Pancreas (tissue), 10 donors: ENCODE measurements at regions not wholly inside any gene's neighbourhood (a gene's known extent, or its start where the extent isn't known, plus 50 kb on each side); places are given as distances from the start of the nearest gene placed in this dataset.

Experiments
- ATAC-seq, 4 donors: fragments of 200-7000 bp; cut with Tn5 transposase; one replicate each; pipeline versions ENCODE4 v1.8.0 to v1.9.1; 2020; ENCODE audit warnings: mild to moderate bottlenecking in 4 of 4, moderate library complexity in 4 of 4
- DNase-seq, 6 donors: peaks; one replicate each; pipeline ENCODE4 v3.0.0-alpha.2; 2020
- FAIRE-seq: peaks from 2 replicates; lab custom pipeline; 2012; peaks lifted over from hg19 to GRCh38; lab: Jason Lieb, UNC
- H3K27ac ChIP-seq, 4 donors: fragments of 200-600 bp; sonication (generic); 1 replicate in 3 of 4; 2 replicates in 1 of 4; pipeline versions ENCODE4 v1.5.0 to v1.8.0; 2020
- H3K27me3 ChIP-seq, 4 donors: fragments of 200-600 bp; one replicate each; pipeline ENCODE4 v1.8.0; 2021
- H3K36me3 ChIP-seq, 3 donors: fragments of 200-600 bp; sonication (generic) in 1 of 3; one replicate each; pipeline versions ENCODE4 v1.5.0 to v1.8.0; 2020 to 2021
- H3K4me1 ChIP-seq, 3 donors: fragments of 200-600 bp; one replicate each; pipeline ENCODE4 v1.8.0; 2021
- H3K4me3 ChIP-seq, 4 donors: fragments of 200-600 bp; sonication (generic) in 2 of 4; one replicate each; pipeline versions ENCODE4 v1.5.0 to v1.8.0; 2020 to 2021
- H3K9me3 ChIP-seq, 4 donors: fragments of 200-600 bp; one replicate each; pipeline ENCODE4 v1.8.0; 2021
- CTCF ChIP-seq, 4 donors: fragments of 200-600 bp; sonication (generic) in 3 of 4; IDR thresholded peaks; one replicate each; pipeline versions ENCODE4 v1.5.0 to v1.8.0; 2021; ENCODE audit warnings: antibody characterized with exemption in 4 of 4
- WGBS, 2 donors: extraction: QIAGEN DNeasy Blood & Tissue Kit; methylation state at CpG; one replicate each; pipeline ENCODE4 v1.1.7; 2013; 5-methylcytosine and 5-hydroxymethylcytosine counted together
- intact Hi-C, 3 donors: fragments of 100-400 bp; cut with DNase I; formaldehyde crosslinking; loops; one replicate each; pipeline versions ENCODE4 v1.11.1 to v1.14.2; 2022
- donor health status: healthy with polysubstance abuse.
- donor health status: DM: no; HTN: no; CAD: no; lungs with moderate emphysema.
- donor health status: DM: no; HTN: no; CAD: no.
- donor health status: control.
- donor health status: control.
- donor health status: Bipolar disorder and iron deficiency.
- donor health status: DM: yes; HTN: yes; CAD: no.
- donor health status: DM: no; HTN: no; CAD: no.
- donor health status: DM: no; HTN: no; CAD: no.
- donor health status: DM: yes; HTN: yes; CAD: no.

GRCh38 chr3:43787330-43787729 lies 96.6 kb downstream of the ABHD5 start:
- FAIRE-seq (no peak), ATAC-seq (no peak), DNase-seq (no peak)
- intact Hi-C loops: no loop called here
- Histone ChIP-seq H3K9me3 (no peaks in the 10 kb centered on the region), H3K4me1 (no peaks in the 10 kb centered on the region), H3K36me3 (no peaks in the 10 kb centered on the region), H3K4me3 (no peak overlapping the region), H3K27me3 (no peaks in the 10 kb centered on the region), H3K27ac (no peak overlapping the region)
- 67 to 85% methylated on average over 3 of the region's 3 CpGs for WGBS, 2 donors
- no peak for TF ChIP-seq CTCF (IDR thresholded peaks at IDR 0.05)

GRCh38 chr3:43789028-43789427 lies 98.3 kb downstream of the ABHD5 start:
- Histone ChIP-seq H3K27me3 (no peaks in the 10 kb centered on the region), H3K27ac (no peak overlapping the region), H3K9me3 (no peaks in the 10 kb centered on the region), H3K4me3 (no peak overlapping the region), H3K4me1 (no peaks in the 10 kb centered on the region), H3K36me3 (no peaks in the 10 kb centered on the region)
- DNase-seq (no peak), FAIRE-seq (no peak), ATAC-seq (no peak)
- intact Hi-C loops: no loop called here
- TF ChIP-seq CTCF (IDR thresholded peaks at IDR 0.05): no peak
- 88 to 92% methylated on average over 1 of the region's 1 CpG for WGBS, 2 donors

GRCh38 chr3:43790060-43790459 lies 99.3 kb downstream of the ABHD5 start:
- TF ChIP-seq CTCF (IDR thresholded peaks at IDR 0.05): no peak
- ATAC-seq (no peak), DNase-seq (no peak), FAIRE-seq (no peak)
- Histone ChIP-seq H3K9me3 (no peaks in the 10 kb centered on the region), H3K27me3 (no peaks in the 10 kb centered on the region), H3K4me3 (no peak overlapping the region), H3K4me1 (no peaks in the 10 kb centered on the region), H3K27ac (no peak overlapping the region), H3K36me3 (no peaks in the 10 kb centered on the region)
- WGBS, 2 donors: 59 to 66% methylated on average over 5 of the region's 5 CpGs
- intact Hi-C loops: no loop called here

GRCh38 chr3:43790476-43790875 lies 99.7 kb downstream of the ABHD5 start:
- intact Hi-C loops: no loop called here
- WGBS, 2 donors: 70 to 81% methylated on average over 6 of the region's 6 CpGs
- no peak for DNase-seq
- no peak for FAIRE-seq
- no peak overlapping the region for H3K27ac ChIP-seq
- no peaks in the 10 kb centered on the region for H3K36me3 ChIP-seq
- ATAC-seq: no peak
- no peak overlapping the region for H3K4me3 ChIP-seq
- no peaks in the 10 kb centered on the region for H3K27me3 ChIP-seq
- no peaks in the 10 kb centered on the region for H3K4me1 ChIP-seq
- H3K9me3 ChIP-seq: no peaks in the 10 kb centered on the region
- TF ChIP-seq CTCF (IDR thresholded peaks at IDR 0.05): no peak

- DNase-seq: no peak
- Histone ChIP-seq H3K36me3 (no peaks in the 10 kb centered on the region), H3K9me3 (no peaks in the 10 kb centered on the region), H3K27ac (no peak overlapping the region), H3K4me3 (no peak overlapping the region), H3K4me1 (no peaks in the 10 kb centered on the region), H3K27me3 (no peaks in the 10 kb centered on the region)
- no peak for TF ChIP-seq CTCF (IDR thresholded peaks at IDR 0.05)
- intact Hi-C loops: no loop called here
- no peak for FAIRE-seq
- ATAC-seq: no peak
Observed at GRCh38 chr3:43791246-43791645, 100.5 kb downstream of the ABHD5 start.
